ENCODE measurements at regions not wholly inside any gene's neighbourhood (a gene's known extent, or its start where the extent isn't known, plus 50 kb on each side); places are given as distances from the start of the nearest gene placed in this dataset.

- ATAC-seq (ENCODE audit: insufficient read depth, low read depth), result no peak
- Histone ChIP-seq H3K4me3 (ENCODE audit: low read depth in 1 of 2, low read length in 2 of 2) (no peak overlapping the region), H3K27ac (ENCODE audit: low read length) (no peak overlapping the region), H3K4me1 (ENCODE audit: insufficient read depth, low read length) (no peaks in the 10 kb centered on the region), H3K27me3 (ENCODE audit: insufficient read depth, low read length, poor library complexity) (peaks cover 3% of the 10 kb centered on the region), H3K9me3 (ENCODE audit: insufficient read depth, low read length, severe bottlenecking) (no peaks in the 10 kb centered on the region), H2AFZ (ENCODE audit: low read depth, low read length) (no peak overlapping the region), H4K20me1 (ENCODE audit: insufficient read depth, low read length) (no peaks in the 10 kb centered on the region), H3K79me2 (ENCODE audit: insufficient read depth, low read length) (no peaks in the 10 kb centered on the region), H3K4me2 (ENCODE audit: insufficient read depth, low read length) (no peak overlapping the region), H3K9ac (ENCODE audit: low read depth, low read length) (no peak overlapping the region), H3K36me3 (ENCODE audit: insufficient read depth, low read length) (no peaks in the 10 kb centered on the region)
- TF ChIP-seq CTCF (IDR thresholded peaks at IDR 0.05; ENCODE audit: borderline replicate concordance, extremely low read depth, low read length, poor library complexity, severe bottlenecking) (no peak), EZH2 (IDR thresholded peaks at IDR 0.05; ENCODE audit: borderline replicate concordance, low read depth, low read length, severe bottlenecking) (no peak)
- DNase-seq, result no peak
These were observed 774.8 kb downstream of the KCTD16 start for GRCh38 chr5:144945503-144945902.

DNA sequence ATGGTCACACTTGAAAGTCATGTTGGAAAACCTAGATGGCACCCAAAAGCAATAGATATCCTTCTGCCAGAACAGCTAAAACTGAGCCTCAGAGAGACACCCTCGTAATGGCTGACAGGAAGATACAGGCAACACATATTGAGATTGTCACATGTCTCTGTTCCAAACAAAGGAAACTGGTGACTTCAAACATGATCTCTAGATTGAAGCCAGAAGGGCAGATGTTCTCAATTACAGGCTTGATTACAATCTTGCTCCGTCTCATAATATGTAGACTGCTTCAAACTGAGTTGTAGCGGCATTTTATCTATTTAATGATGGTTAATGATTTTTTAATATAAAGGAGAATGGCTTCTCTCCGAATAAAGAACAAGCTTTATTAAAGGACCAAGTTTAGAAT lies 774.3 kb downstream of the KCTD16 start:
- no peaks in the 10 kb centered on the region for H3K4me1 ChIP-seq (ENCODE audit: insufficient read depth, low read length)
- no peaks in the 10 kb centered on the region for H3K36me3 ChIP-seq (ENCODE audit: insufficient read depth, low read length)
- DNase-seq (no peak), ATAC-seq (ENCODE audit: insufficient read depth, low read depth) (no peak)
- no peak overlapping the region for H3K9ac ChIP-seq (ENCODE audit: low read depth, low read length)
- no peaks in the 10 kb centered on the region for H3K79me2 ChIP-seq (ENCODE audit: insufficient read depth, low read length)
- TF ChIP-seq CTCF (IDR thresholded peaks at IDR 0.05; ENCODE audit: borderline replicate concordance, extremely low read depth, low read length, poor library complexity, severe bottlenecking), result no peak
- no peak for TF ChIP-seq EZH2 (IDR thresholded peaks at IDR 0.05; ENCODE audit: borderline replicate concordance, low read depth, low read length, severe bottlenecking)
- peaks cover 3% of the 10 kb centered on the region for H3K27me3 ChIP-seq (ENCODE audit: insufficient read depth, low read length, poor library complexity)
- no peak overlapping the region for H3K27ac ChIP-seq (ENCODE audit: low read length)
- no peak overlapping the region for H2AFZ ChIP-seq (ENCODE audit: low read depth, low read length)
- no peak overlapping the region for H3K4me3 ChIP-seq (ENCODE audit: low read depth in 1 of 2, low read length in 2 of 2)
- H3K4me2 ChIP-seq (ENCODE audit: insufficient read depth, low read length), result no peak overlapping the region
- no peaks in the 10 kb centered on the region for H4K20me1 ChIP-seq (ENCODE audit: insufficient read depth, low read length)
- no peaks in the 10 kb centered on the region for H3K9me3 ChIP-seq (ENCODE audit: insufficient read depth, low read length, severe bottlenecking)

DNA sequence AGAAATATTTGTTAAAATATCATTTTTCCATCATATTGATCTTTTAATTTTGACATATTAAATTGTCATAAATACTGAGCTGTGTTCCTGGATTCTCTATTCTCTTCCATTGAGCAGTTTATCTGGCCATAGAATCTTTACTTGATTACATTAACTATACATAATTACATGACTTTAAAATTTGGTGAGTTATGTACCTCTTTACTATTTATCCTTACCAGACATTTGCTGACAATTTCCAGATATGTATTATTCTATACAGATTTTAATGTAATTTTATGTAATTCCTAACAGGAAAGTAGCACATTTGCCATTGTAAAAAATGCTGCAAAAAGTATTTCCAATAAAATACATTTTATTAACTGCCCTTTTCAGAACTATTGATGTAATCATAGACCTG lies 770.3 kb downstream of the KCTD16 start:
- H3K79me2 ChIP-seq (ENCODE audit: insufficient read depth, low read length), result no peaks in the 10 kb centered on the region
- H3K27ac ChIP-seq (ENCODE audit: low read length), result no peak overlapping the region
- H2AFZ ChIP-seq (ENCODE audit: low read depth, low read length), result no peak overlapping the region
- no peak overlapping the region for H3K9ac ChIP-seq (ENCODE audit: low read depth, low read length)
- H3K4me1 ChIP-seq (ENCODE audit: insufficient read depth, low read length), result no peaks in the 10 kb centered on the region
- no peak overlapping the region for H3K4me3 ChIP-seq (ENCODE audit: low read depth in 1 of 2, low read length in 2 of 2)
- no peaks in the 10 kb centered on the region for H3K27me3 ChIP-seq (ENCODE audit: insufficient read depth, low read length, poor library complexity)
- DNase-seq (no peak), ATAC-seq (ENCODE audit: insufficient read depth, low read depth) (no peak)
- H3K4me2 ChIP-seq (ENCODE audit: insufficient read depth, low read length), result no peak overlapping the region
- no peak for TF ChIP-seq EZH2 (IDR thresholded peaks at IDR 0.05; ENCODE audit: borderline replicate concordance, low read depth, low read length, severe bottlenecking)
- TF ChIP-seq CTCF (IDR thresholded peaks at IDR 0.05; ENCODE audit: borderline replicate concordance, extremely low read depth, low read length, poor library complexity, severe bottlenecking), result no peak
- no peaks in the 10 kb centered on the region for H3K36me3 ChIP-seq (ENCODE audit: insufficient read depth, low read length)
- H3K9me3 ChIP-seq (ENCODE audit: insufficient read depth, low read length, severe bottlenecking), result no peaks in the 10 kb centered on the region
- H4K20me1 ChIP-seq (ENCODE audit: insufficient read depth, low read length), result no peaks in the 10 kb centered on the region

GRCh38 chr5:144918371-144918770 lies 747.7 kb downstream of the KCTD16 start:
- Histone ChIP-seq H3K4me2 (ENCODE audit: insufficient read depth, low read length) (no peak overlapping the region), H3K79me2 (ENCODE audit: insufficient read depth, low read length) (no peaks in the 10 kb centered on the region), H3K27me3 (ENCODE audit: insufficient read depth, low read length, poor library complexity) (no peaks in the 10 kb centered on the region), H3K9ac (ENCODE audit: low read depth, low read length) (no peak overlapping the region), H3K4me3 (ENCODE audit: low read depth in 1 of 2, low read length in 2 of 2) (no peak overlapping the region), H3K36me3 (ENCODE audit: insufficient read depth, low read length) (no peaks in the 10 kb centered on the region), H4K20me1 (ENCODE audit: insufficient read depth, low read length) (no peaks in the 10 kb centered on the region), H3K9me3 (ENCODE audit: insufficient read depth, low read length, severe bottlenecking) (no peaks in the 10 kb centered on the region), H2AFZ (ENCODE audit: low read depth, low read length) (no peak overlapping the region), H3K4me1 (ENCODE audit: insufficient read depth, low read length) (no peaks in the 10 kb centered on the region), H3K27ac (ENCODE audit: low read length) (no peak overlapping the region)
- ATAC-seq (ENCODE audit: insufficient read depth, low read depth), result no peak
- no peak for DNase-seq
- TF ChIP-seq EZH2 (IDR thresholded peaks at IDR 0.05; ENCODE audit: borderline replicate concordance, low read depth, low read length, severe bottlenecking), result no peak
- TF ChIP-seq CTCF (IDR thresholded peaks at IDR 0.05; ENCODE audit: borderline replicate concordance, extremely low read depth, low read length, poor library complexity, severe bottlenecking), result no peak
